H1 (cell line): ENCODE measurements at regions not wholly inside any gene's neighbourhood (a gene's known extent, or its start where the extent isn't known, plus 50 kb on each side); places are given as distances from the start of the nearest gene placed in this dataset.

Source experiments
- CHD1 ChIP-seq: IDR thresholded peaks from 2 replicates; pipeline ENCODE4 v1.6.1; 2012; ENCODE audit warnings: low read depth, low read length, improper control_type of control experiment
- JUN ChIP-seq: IDR thresholded peaks from 2 replicates; pipeline ENCODE4 v1.6.1; 2011; ENCODE audit warnings: low read depth, mild to moderate bottlenecking, improper control_type of control experiment, low read length
- KDM5A ChIP-seq: fragments of 200-600 bp; IDR thresholded peaks from 2 replicates; pipeline ENCODE4 v1.7.1; 2012; ENCODE audit warnings: mild to moderate bottlenecking, low read length, inconsistent platforms, mixed read lengths
- NRF1 ChIP-seq: IDR thresholded peaks from 2 replicates; pipeline ENCODE4 v1.6.1; 2011; ENCODE audit warnings: mild to moderate bottlenecking, low read depth, low read length, improper control_type of control experiment
- SAP30 ChIP-seq: fragments of 300-600 bp; sonication (generic); IDR thresholded peaks from 2 replicates; pipeline ENCODE4 v1.7.1; 2012; ENCODE audit warnings: low read length, moderate library complexity, mild to moderate bottlenecking, inconsistent platforms; ENCODE audit not compliant: insufficient read depth, insufficient replicate concordance
- SP4 ChIP-seq: IDR thresholded peaks from 2 replicates; pipeline ENCODE4 v1.6.1; 2012; ENCODE audit warnings: low read length, inconsistent platforms
- YY1 ChIP-seq: IDR thresholded peaks from 2 replicates; pipeline ENCODE4 v1.6.1; 2011; ENCODE audit warnings: low read depth, mild to moderate bottlenecking, low read length
- TF ChIP-seq, protein P1 (sequence below): fragments of 300-600 bp; sonication (generic); IDR thresholded peaks from 2 replicates; pipeline ENCODE4 v1.7.1; 2012; ENCODE audit warnings: low read length, moderate library complexity, mild to moderate bottlenecking, inconsistent platforms; ENCODE audit not compliant: insufficient replicate concordance

GRCh38 chr13:52975969-52976368 is 52.6 kb upstream of the OLFM4 start (continued):
- TF ChIP-seq, protein P1, sequence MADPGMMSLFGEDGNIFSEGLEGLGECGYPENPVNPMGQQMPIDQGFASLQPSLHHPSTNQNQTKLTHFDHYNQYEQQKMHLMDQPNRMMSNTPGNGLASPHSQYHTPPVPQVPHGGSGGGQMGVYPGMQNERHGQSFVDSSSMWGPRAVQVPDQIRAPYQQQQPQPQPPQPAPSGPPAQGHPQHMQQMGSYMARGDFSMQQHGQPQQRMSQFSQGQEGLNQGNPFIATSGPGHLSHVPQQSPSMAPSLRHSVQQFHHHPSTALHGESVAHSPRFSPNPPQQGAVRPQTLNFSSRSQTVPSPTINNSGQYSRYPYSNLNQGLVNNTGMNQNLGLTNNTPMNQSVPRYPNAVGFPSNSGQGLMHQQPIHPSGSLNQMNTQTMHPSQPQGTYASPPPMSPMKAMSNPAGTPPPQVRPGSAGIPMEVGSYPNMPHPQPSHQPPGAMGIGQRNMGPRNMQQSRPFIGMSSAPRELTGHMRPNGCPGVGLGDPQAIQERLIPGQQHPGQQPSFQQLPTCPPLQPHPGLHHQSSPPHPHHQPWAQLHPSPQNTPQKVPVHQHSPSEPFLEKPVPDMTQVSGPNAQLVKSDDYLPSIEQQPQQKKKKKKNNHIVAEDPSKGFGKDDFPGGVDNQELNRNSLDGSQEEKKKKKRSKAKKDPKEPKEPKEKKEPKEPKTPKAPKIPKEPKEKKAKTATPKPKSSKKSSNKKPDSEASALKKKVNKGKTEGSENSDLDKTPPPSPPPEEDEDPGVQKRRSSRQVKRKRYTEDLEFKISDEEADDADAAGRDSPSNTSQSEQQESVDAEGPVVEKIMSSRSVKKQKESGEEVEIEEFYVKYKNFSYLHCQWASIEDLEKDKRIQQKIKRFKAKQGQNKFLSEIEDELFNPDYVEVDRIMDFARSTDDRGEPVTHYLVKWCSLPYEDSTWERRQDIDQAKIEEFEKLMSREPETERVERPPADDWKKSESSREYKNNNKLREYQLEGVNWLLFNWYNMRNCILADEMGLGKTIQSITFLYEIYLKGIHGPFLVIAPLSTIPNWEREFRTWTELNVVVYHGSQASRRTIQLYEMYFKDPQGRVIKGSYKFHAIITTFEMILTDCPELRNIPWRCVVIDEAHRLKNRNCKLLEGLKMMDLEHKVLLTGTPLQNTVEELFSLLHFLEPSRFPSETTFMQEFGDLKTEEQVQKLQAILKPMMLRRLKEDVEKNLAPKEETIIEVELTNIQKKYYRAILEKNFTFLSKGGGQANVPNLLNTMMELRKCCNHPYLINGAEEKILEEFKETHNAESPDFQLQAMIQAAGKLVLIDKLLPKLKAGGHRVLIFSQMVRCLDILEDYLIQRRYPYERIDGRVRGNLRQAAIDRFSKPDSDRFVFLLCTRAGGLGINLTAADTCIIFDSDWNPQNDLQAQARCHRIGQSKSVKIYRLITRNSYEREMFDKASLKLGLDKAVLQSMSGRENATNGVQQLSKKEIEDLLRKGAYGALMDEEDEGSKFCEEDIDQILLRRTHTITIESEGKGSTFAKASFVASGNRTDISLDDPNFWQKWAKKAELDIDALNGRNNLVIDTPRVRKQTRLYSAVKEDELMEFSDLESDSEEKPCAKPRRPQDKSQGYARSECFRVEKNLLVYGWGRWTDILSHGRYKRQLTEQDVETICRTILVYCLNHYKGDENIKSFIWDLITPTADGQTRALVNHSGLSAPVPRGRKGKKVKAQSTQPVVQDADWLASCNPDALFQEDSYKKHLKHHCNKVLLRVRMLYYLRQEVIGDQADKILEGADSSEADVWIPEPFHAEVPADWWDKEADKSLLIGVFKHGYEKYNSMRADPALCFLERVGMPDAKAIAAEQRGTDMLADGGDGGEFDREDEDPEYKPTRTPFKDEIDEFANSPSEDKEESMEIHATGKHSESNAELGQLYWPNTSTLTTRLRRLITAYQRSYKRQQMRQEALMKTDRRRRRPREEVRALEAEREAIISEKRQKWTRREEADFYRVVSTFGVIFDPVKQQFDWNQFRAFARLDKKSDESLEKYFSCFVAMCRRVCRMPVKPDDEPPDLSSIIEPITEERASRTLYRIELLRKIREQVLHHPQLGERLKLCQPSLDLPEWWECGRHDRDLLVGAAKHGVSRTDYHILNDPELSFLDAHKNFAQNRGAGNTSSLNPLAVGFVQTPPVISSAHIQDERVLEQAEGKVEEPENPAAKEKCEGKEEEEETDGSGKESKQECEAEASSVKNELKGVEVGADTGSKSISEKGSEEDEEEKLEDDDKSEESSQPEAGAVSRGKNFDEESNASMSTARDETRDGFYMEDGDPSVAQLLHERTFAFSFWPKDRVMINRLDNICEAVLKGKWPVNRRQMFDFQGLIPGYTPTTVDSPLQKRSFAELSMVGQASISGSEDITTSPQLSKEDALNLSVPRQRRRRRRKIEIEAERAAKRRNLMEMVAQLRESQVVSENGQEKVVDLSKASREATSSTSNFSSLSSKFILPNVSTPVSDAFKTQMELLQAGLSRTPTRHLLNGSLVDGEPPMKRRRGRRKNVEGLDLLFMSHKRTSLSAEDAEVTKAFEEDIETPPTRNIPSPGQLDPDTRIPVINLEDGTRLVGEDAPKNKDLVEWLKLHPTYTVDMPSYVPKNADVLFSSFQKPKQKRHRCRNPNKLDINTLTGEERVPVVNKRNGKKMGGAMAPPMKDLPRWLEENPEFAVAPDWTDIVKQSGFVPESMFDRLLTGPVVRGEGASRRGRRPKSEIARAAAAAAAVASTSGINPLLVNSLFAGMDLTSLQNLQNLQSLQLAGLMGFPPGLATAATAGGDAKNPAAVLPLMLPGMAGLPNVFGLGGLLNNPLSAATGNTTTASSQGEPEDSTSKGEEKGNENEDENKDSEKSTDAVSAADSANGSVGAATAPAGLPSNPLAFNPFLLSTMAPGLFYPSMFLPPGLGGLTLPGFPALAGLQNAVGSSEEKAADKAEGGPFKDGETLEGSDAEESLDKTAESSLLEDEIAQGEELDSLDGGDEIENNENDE = no peak
- TF ChIP-seq NRF1 = no peak
- no peak for TF ChIP-seq JUN
- no peak for TF ChIP-seq YY1
- no peak for TF ChIP-seq SP4
- no peak for TF ChIP-seq KDM5A
- no peak for TF ChIP-seq SAP30
- no peak for TF ChIP-seq CHD1
